Right lobe of liver (tissue), 6 donors: ENCODE measurements at regions not wholly inside any gene's neighbourhood (a gene's known extent, or its start where the extent isn't known, plus 50 kb on each side); places are given as distances from the start of the nearest gene placed in this dataset.

Source experiments
- ATAC-seq, 4 donors: fragments of 200-7000 bp; cut with Tn5 transposase; one replicate each; pipeline ENCODE4 v1.9.1; 2020; ENCODE audit warnings: mild to moderate bottlenecking in 4 of 4, moderate library complexity in 4 of 4
- DNase-seq, 3 donors: peaks; one replicate each; pipeline ENCODE4 v3.0.0-alpha.2; 2020
- H3K27ac ChIP-seq, 3 donors: fragments of 200-600 bp; one replicate each; pipeline ENCODE4 v1.8.0; 2022
- H3K27me3 ChIP-seq, 2 donors: fragments of 200-600 bp; one replicate each; pipeline ENCODE4 v1.8.0; 2022
- H3K36me3 ChIP-seq, 4 donors: fragments of 200-600 bp; sonication (generic) in 1 of 4; one replicate each; pipeline versions ENCODE4 v1.5.1 to v1.8.0; 2017 to 2022; ENCODE audit warnings: control low read depth in 1 of 4
- H3K4me1 ChIP-seq, 4 donors: fragments of 200-600 bp; sonication (generic) in 1 of 4; one replicate each; pipeline versions ENCODE4 v1.5.1 to v1.8.0; 2017 to 2022; ENCODE audit warnings: control low read depth in 1 of 4
- H3K4me3 ChIP-seq, 3 donors: fragments of 200-600 bp; one replicate each; pipeline ENCODE4 v1.8.0; 2022
- H3K9me3 ChIP-seq, 4 donors: fragments of 200-600 bp; sonication (generic) in 1 of 4; one replicate each; pipeline versions ENCODE4 v1.5.1 to v1.8.0; 2017 to 2022; ENCODE audit warnings: control low read depth in 1 of 4
- CTCF ChIP-seq, 4 donors: fragments of 200-600 bp in 3 of 4; fragments of 450-650 bp in 1 of 4; IDR thresholded peaks; one replicate each; pipeline versions ENCODE4 v1.5.1 to v1.8.0; 2016 to 2022; ENCODE audit warnings: antibody characterized with exemption in 4 of 4, mild to moderate bottlenecking in 2 of 4
- POLR2A ChIP-seq: fragments of 450-650 bp; IDR thresholded peaks from one replicate; pipeline ENCODE4 v1.6.1; 2017; ENCODE audit warnings: antibody characterized with exemption, mild to moderate bottlenecking
- WGBS: methylation state at CpG from one replicate; pipeline ENCODE4 v1.1.6; 2018; ENCODE audit warnings: low coverage, low lambda C conversion rate; ENCODE audit not compliant: insufficient coverage; ENCODE audit errors: missing lambda C conversion rate; 5-methylcytosine and 5-hydroxymethylcytosine counted together
- intact Hi-C, 2 donors: fragments of 100-400 bp; cut with DNase I; formaldehyde crosslinking; loops; one replicate each; pipeline versions ENCODE4 v1.11.2 to v1.14.1; 2022
- donor health status: DM: no; HTN: yes; CAD: no.
- donor health status: DM: no; HTN: no; CAD: no.
- donor health status: DM: no; HTN: no; CAD: no.
- donor health status: DM: no; HTN: yes; CAD: no.
- donor health status: DM: no; HTN: yes; CAD: no.

GRCh38 chr6:14442242-14442641 lies 324.7 kb downstream of the CD83 start:
- intact Hi-C loops, result no loop called here
- TF ChIP-seq CTCF (IDR thresholded peaks at IDR 0.05), result no peak
- no peak for TF ChIP-seq POLR2A
- WGBS, result 73% methylated on average over 5 of the region's 11 CpGs
- Histone ChIP-seq H3K9me3 (no peaks in the 10 kb centered on the region), H3K27ac (no peak overlapping the region), H3K4me3 (no peak overlapping the region), H3K4me1 (no peaks in the 10 kb centered on the region), H3K36me3 (no peaks in the 10 kb centered on the region), H3K27me3 (no peaks in the 10 kb centered on the region)
- DNase-seq (no peak), ATAC-seq (no peak)

GRCh38 chr6:14443629-14444268 lies 326.2 kb downstream of the CD83 start:
- H3K4me3 ChIP-seq, result no peak overlapping the region
- TF ChIP-seq CTCF (IDR thresholded peaks at IDR 0.05) (no peak), POLR2A (no peak)
- H3K4me1 ChIP-seq, result no peaks in the 10 kb centered on the region
- H3K27ac ChIP-seq, result no peak overlapping the region
- H3K36me3 ChIP-seq, result no peaks in the 10 kb centered on the region
- no peak for DNase-seq
- intact Hi-C loops, result no loop called here
- H3K9me3 ChIP-seq, result no peaks in the 10 kb centered on the region
- ATAC-seq, result no peak
- no peaks in the 10 kb centered on the region for H3K27me3 ChIP-seq
- 83% methylated on average over 4 of the region's 4 CpGs for WGBS

GRCh38 chr6:14444295-14444972 lies 326.9 kb downstream of the CD83 start:
- no peak overlapping the region for H3K4me3 ChIP-seq
- no peak for TF ChIP-seq POLR2A
- TF ChIP-seq CTCF (IDR thresholded peaks at IDR 0.05), result no peak
- DNase-seq (no peak), ATAC-seq (no peak)
- H3K27me3 ChIP-seq, result no peaks in the 10 kb centered on the region
- WGBS, result 45% methylated on average over 3 of the region's 3 CpGs
- H3K4me1 ChIP-seq, result no peaks in the 10 kb centered on the region
- H3K9me3 ChIP-seq, result no peaks in the 10 kb centered on the region
- intact Hi-C loops, result no loop called here
- no peaks in the 10 kb centered on the region for H3K36me3 ChIP-seq
- H3K27ac ChIP-seq, result no peak overlapping the region

GRCh38 chr6:14447240-14447639 lies 329.7 kb downstream of the CD83 start:
- Histone ChIP-seq H3K9me3 (no peaks in the 10 kb centered on the region), H3K27ac (no peak overlapping the region), H3K4me3 (no peak overlapping the region), H3K27me3 (no peaks in the 10 kb centered on the region), H3K4me1 (no peaks in the 10 kb centered on the region), H3K36me3 (no peaks in the 10 kb centered on the region)
- ATAC-seq (no peak), DNase-seq (no peak)
- TF ChIP-seq CTCF (IDR thresholded peaks at IDR 0.05), result no peak
- TF ChIP-seq POLR2A, result no peak
- intact Hi-C loops, result no loop called here
- 82% methylated on average over 2 of the region's 2 CpGs for WGBS
